Astrocyte (in vitro differentiated cells and primary cell): ENCODE measurements at regions not wholly inside any gene's neighbourhood (a gene's known extent, or its start where the extent isn't known, plus 50 kb on each side); places are given as distances from the start of the nearest gene placed in this dataset.

Experiments
- DNase-seq: peaks from one replicate; pipeline ENCODE4 v3.0.0-alpha.2; 2010; ENCODE audit warnings: low read depth
- FAIRE-seq: peaks from 2 replicates; lab custom pipeline; 2011; peaks lifted over from hg19 to GRCh38; lab: Jason Lieb, UNC
- H2AFZ ChIP-seq: 2 replicates; pipeline ENCODE4 v1.6.0; 2012; ENCODE audit warnings: low read depth, low read length, inconsistent platforms
- H3K27ac ChIP-seq: 2 replicates; pipeline ENCODE4 v1.5.1; 2011; ENCODE audit warnings: low read depth, low read length, inconsistent platforms
- H3K27me3 ChIP-seq: 2 replicates; pipeline ENCODE4 v1.6.0; 2011; ENCODE audit warnings: low read length, inconsistent platforms; ENCODE audit not compliant: insufficient read depth
- H3K36me3 ChIP-seq: 2 replicates; pipeline ENCODE4 v1.5.1; 2011; ENCODE audit warnings: low read length, inconsistent platforms; ENCODE audit not compliant: insufficient read depth
- H3K4me1 ChIP-seq: 2 replicates; pipeline ENCODE4 v1.5.1; 2011; ENCODE audit warnings: low read length, inconsistent platforms; ENCODE audit not compliant: insufficient read depth
- H3K4me2 ChIP-seq: 2 replicates; pipeline ENCODE4 v1.6.0; 2012; ENCODE audit warnings: low read length, inconsistent platforms
- H3K4me3 ChIP-seq: 2 replicates; pipeline ENCODE4 v1.5.1; 2011; ENCODE audit warnings: low read depth, mild to moderate bottlenecking, low read length, inconsistent platforms; ENCODE audit not compliant: insufficient read depth
- H3K79me2 ChIP-seq: 2 replicates; pipeline ENCODE4 v1.6.0; 2012; ENCODE audit warnings: mild to moderate bottlenecking, low read length, inconsistent platforms; ENCODE audit not compliant: insufficient read depth
- H3K9ac ChIP-seq: 2 replicates; pipeline ENCODE4 v1.6.0; 2012; ENCODE audit warnings: mild to moderate bottlenecking, low read length, inconsistent platforms
- H3K9me3 ChIP-seq: 2 replicates; pipeline ENCODE4 v1.5.1; 2012; ENCODE audit warnings: low read depth, mild to moderate bottlenecking, low read length, inconsistent platforms; ENCODE audit not compliant: insufficient read depth
- H4K20me1 ChIP-seq: 2 replicates; pipeline ENCODE4 v1.6.0; 2012; ENCODE audit warnings: low read length, inconsistent platforms; ENCODE audit not compliant: insufficient read depth
- H3K27ac Mint-ChIP-seq: one replicate; pipeline ENCODE4 v1.8.0; 2021; ENCODE audit warnings: mild to moderate bottlenecking, mixed read lengths; ENCODE audit not compliant: unreplicated experiment
- H3K27me3 Mint-ChIP-seq: one replicate; pipeline ENCODE4 v1.8.0; 2021; ENCODE audit warnings: low read depth, mixed read lengths; ENCODE audit not compliant: unreplicated experiment
- H3K36me3 Mint-ChIP-seq: one replicate; pipeline ENCODE4 v1.8.0; 2021; ENCODE audit warnings: low read depth, mixed read lengths; ENCODE audit not compliant: unreplicated experiment
- H3K4me1 Mint-ChIP-seq: one replicate; pipeline ENCODE4 v1.8.0; 2021; ENCODE audit warnings: low read depth, mixed read lengths; ENCODE audit not compliant: unreplicated experiment
- H3K4me3 Mint-ChIP-seq: one replicate; pipeline ENCODE4 v1.8.0; 2021; ENCODE audit warnings: mild to moderate bottlenecking, moderate library complexity, mixed read lengths; ENCODE audit not compliant: unreplicated experiment
- H3K9me3 Mint-ChIP-seq: one replicate; pipeline ENCODE4 v1.8.0; 2021; ENCODE audit warnings: mild to moderate bottlenecking, mixed read lengths; ENCODE audit not compliant: unreplicated experiment
- EZH2 ChIP-seq: IDR thresholded peaks from 2 replicates; pipeline ENCODE4 v1.6.1; 2012; ENCODE audit warnings: mild to moderate bottlenecking, low read length, inconsistent platforms; ENCODE audit not compliant: insufficient read depth
- TF ChIP-seq, protein P1 (sequence below): IDR thresholded peaks from 2 replicates; pipeline ENCODE4 v1.5.1; 2011; ENCODE audit warnings: low read depth, mild to moderate bottlenecking, inconsistent platforms, low read length, moderate library complexity; ENCODE audit not compliant: insufficient read depth

DNA sequence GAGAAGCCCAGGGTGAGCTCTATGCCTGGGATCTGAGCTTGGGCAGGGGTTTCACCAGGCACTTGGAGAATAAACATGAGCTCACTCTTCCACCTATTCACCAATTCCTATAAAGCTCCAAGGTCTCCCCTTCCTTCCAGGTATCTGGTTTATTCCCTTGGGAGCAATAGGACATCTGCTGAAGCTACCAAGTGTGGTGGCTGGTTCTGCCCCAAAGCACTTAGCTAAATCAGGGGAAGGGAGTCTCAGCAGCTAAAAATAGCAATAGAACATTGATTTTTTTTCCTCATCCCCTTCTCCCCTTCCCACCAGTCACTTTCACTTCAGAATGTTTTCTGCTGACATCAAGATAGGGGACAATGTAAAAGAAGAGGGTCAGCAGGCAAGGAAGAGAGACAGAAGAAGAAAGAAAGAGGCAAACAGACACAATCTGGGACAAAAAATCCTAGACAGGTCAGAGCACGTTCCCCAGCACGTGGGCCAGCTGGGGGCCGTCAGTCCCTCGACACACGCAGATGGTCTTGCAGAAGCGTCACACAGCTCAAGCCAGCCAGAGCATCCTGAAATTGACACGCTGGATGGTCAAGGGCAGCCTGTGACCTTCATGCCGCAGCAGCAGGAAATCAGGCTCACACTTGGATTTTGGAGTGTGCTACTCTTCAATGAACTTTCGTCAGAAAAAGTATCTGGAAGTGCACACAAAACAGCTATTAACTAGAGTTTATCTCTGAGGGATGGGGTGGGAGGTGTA is 176.0 kb downstream of the ZNF608 start:
- H3K27me3 ChIP-seq: no peaks in the 10 kb centered on the region
- DNase-seq: no peak
- no peaks in the 10 kb centered on the region for H3K4me1 ChIP-seq
- H3K36me3 ChIP-seq: no peaks in the 10 kb centered on the region
- H3K36me3 Mint-ChIP-seq: no peaks in the 10 kb centered on the region
- H3K27me3 Mint-ChIP-seq: peaks cover 2% of the 10 kb centered on the region
- H3K9ac ChIP-seq: no peak overlapping the region
- H3K4me2 ChIP-seq: no peak overlapping the region
- H4K20me1 ChIP-seq: no peaks in the 10 kb centered on the region
- no peak overlapping the region for H3K4me3 ChIP-seq
- no peaks in the 10 kb centered on the region for H3K79me2 ChIP-seq
- H2AFZ ChIP-seq: no peak overlapping the region
- no peaks in the 10 kb centered on the region for H3K9me3 ChIP-seq
- no peak overlapping the region for H3K4me3 Mint-ChIP-seq
- no peak overlapping the region for H3K27ac ChIP-seq
- no peak for FAIRE-seq
- peaks cover 13% of the 10 kb centered on the region for H3K4me1 Mint-ChIP-seq
- TF ChIP-seq, protein P1, sequence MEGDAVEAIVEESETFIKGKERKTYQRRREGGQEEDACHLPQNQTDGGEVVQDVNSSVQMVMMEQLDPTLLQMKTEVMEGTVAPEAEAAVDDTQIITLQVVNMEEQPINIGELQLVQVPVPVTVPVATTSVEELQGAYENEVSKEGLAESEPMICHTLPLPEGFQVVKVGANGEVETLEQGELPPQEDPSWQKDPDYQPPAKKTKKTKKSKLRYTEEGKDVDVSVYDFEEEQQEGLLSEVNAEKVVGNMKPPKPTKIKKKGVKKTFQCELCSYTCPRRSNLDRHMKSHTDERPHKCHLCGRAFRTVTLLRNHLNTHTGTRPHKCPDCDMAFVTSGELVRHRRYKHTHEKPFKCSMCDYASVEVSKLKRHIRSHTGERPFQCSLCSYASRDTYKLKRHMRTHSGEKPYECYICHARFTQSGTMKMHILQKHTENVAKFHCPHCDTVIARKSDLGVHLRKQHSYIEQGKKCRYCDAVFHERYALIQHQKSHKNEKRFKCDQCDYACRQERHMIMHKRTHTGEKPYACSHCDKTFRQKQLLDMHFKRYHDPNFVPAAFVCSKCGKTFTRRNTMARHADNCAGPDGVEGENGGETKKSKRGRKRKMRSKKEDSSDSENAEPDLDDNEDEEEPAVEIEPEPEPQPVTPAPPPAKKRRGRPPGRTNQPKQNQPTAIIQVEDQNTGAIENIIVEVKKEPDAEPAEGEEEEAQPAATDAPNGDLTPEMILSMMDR: no peak
- TF ChIP-seq EZH2: no peak
- H3K27ac Mint-ChIP-seq: no peak overlapping the region
- H3K9me3 Mint-ChIP-seq: no peaks in the 10 kb centered on the region

DNA sequence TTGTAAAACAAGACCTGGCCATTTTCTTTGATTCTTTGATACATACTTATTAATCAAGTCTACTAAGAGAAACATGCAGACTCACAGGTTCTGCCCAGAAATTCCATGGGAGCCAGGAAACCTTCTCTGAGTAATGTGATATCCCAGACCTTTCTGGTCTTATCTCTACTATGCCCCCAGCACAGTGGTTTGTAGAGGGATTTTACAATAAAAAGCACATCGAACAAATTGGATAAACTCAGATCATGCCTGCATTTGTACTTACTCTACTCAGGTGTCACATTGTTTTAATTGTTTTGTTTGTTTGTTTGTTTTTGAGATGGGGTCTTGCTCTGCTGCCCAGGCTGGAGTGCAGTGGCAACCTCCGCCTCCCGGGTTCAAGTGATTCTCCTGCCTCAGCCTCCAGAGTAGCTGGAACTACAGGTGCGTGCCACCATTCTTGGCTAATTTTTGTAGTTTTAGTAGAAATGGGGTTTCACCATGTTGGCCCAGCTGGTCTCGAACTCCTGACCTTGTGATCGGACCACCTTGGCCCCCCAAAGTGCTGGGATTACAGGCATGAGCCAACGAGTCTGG is 179.5 kb downstream of the ZNF608 start:
- H3K9me3 Mint-ChIP-seq: no peaks in the 10 kb centered on the region
- H3K79me2 ChIP-seq: no peaks in the 10 kb centered on the region
- FAIRE-seq: no peak
- TF ChIP-seq, protein P1: no peak
- no peak for TF ChIP-seq EZH2
- no peak overlapping the region for H3K27ac Mint-ChIP-seq
- peaks cover 2% of the 10 kb centered on the region for H3K27me3 Mint-ChIP-seq
- no peaks in the 10 kb centered on the region for H3K27me3 ChIP-seq
- no peak overlapping the region for H3K27ac ChIP-seq
- no peak overlapping the region for H3K9ac ChIP-seq
- H3K4me2 ChIP-seq: no peak overlapping the region
- H3K9me3 ChIP-seq: no peaks in the 10 kb centered on the region
- no peak overlapping the region for H2AFZ ChIP-seq
- no peaks in the 10 kb centered on the region for H3K36me3 Mint-ChIP-seq
- peaks cover 1% of the 10 kb centered on the region for H3K4me1 Mint-ChIP-seq
- H3K4me3 ChIP-seq: no peak overlapping the region
- DNase-seq: no peak
- no peak overlapping the region for H3K4me3 Mint-ChIP-seq
- no peaks in the 10 kb centered on the region for H4K20me1 ChIP-seq
- H3K4me1 ChIP-seq: no peaks in the 10 kb centered on the region
- H3K36me3 ChIP-seq: no peaks in the 10 kb centered on the region

DNA sequence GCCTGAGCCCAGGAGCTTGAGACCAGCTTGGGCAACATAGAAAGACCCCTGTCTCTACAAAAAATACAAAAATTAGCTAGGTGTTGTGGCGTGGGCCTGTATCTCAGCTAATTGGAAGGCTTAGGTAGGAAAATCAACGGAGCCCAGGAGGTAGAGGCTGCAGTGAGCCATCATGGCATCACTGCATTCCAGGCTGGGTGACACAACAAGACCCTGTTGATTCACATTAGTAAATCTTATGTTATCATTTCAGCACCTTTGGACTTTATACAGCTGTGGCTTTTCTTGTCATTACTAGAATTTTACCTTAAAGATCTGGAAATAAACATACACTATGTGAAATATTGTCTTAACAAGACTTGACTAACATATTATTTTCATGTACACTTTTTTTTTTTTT is 185.0 kb downstream of the ZNF608 start:
- no peak for DNase-seq
- Histone ChIP-seq H3K27me3 (no peaks in the 10 kb centered on the region), H3K79me2 (no peaks in the 10 kb centered on the region), H3K4me1 (no peaks in the 10 kb centered on the region), H3K27ac (no peak overlapping the region), H3K9me3 (no peaks in the 10 kb centered on the region), H2AFZ (no peak overlapping the region), H3K9ac (no peak overlapping the region), H3K36me3 (no peaks in the 10 kb centered on the region), H3K4me2 (no peak overlapping the region), H4K20me1 (no peaks in the 10 kb centered on the region), H3K4me3 (no peak overlapping the region)
- TF ChIP-seq EZH2: no peak
- TF ChIP-seq, protein P1: no peak
- no peaks in the 10 kb centered on the region for H3K36me3 Mint-ChIP-seq
- no peak for FAIRE-seq
- no peaks in the 10 kb centered on the region for H3K4me1 Mint-ChIP-seq
- no peaks in the 10 kb centered on the region for H3K27me3 Mint-ChIP-seq
- H3K9me3 Mint-ChIP-seq: no peaks in the 10 kb centered on the region
- H3K27ac Mint-ChIP-seq: no peak overlapping the region
- no peak overlapping the region for H3K4me3 Mint-ChIP-seq
